Kidney (tissue), 13 donors: ENCODE measurements at regions not wholly inside any gene's neighbourhood (a gene's known extent, or its start where the extent isn't known, plus 50 kb on each side); places are given as distances from the start of the nearest gene placed in this dataset.
"Not testable (repeated sequence)": the region's sequence is repeated elsewhere in the genome, so short reads cannot be mapped to it uniquely, and the experiment has no call there.

Experiments used
- DNase-seq, 5 donors: peaks; one replicate each; pipeline ENCODE4 v3.0.0-alpha.2; 2013 to 2020
- FAIRE-seq: peaks from 2 replicates; lab custom pipeline; 2012; peaks lifted over from hg19 to GRCh38; lab: Jason Lieb, UNC
- H3K27ac ChIP-seq, 2 donors: one replicate each; pipeline ENCODE4 v1.7.0; 2013; ENCODE audit warnings: low read depth in 2 of 2, low read length in 2 of 2, inconsistent platforms in 1 of 2
- H3K27me3 ChIP-seq: one replicate; pipeline ENCODE4 v1.7.1; 2013; ENCODE audit warnings: low read length, inconsistent platforms; ENCODE audit not compliant: control insufficient read depth, insufficient read depth
- H3K36me3 ChIP-seq, 3 donors: one replicate each; pipeline versions ENCODE4 v1.7.0 to v1.7.1; 2013; ENCODE audit warnings: low read length in 3 of 3, control low read depth in 1 of 3, inconsistent platforms in 1 of 3; ENCODE audit not compliant: insufficient read depth in 3 of 3, control insufficient read depth in 2 of 3
- H3K4me1 ChIP-seq, 3 donors: one replicate each; pipeline versions ENCODE4 v1.7.0 to v1.7.1; 2013; ENCODE audit warnings: low read length in 3 of 3, inconsistent platforms in 1 of 3, low read depth in 1 of 3; ENCODE audit not compliant: control insufficient read depth in 2 of 3, insufficient read depth in 2 of 3
- H3K4me3 ChIP-seq, 3 donors: one replicate each; pipeline versions ENCODE4 v1.7.0 to v1.8.1; 2013; ENCODE audit warnings: low read length in 3 of 3, control low read depth in 1 of 3, inconsistent platforms in 1 of 3
- H3K9ac ChIP-seq, 3 donors: one replicate each; pipeline versions ENCODE4 v1.7.0 to v1.7.1; 2013; ENCODE audit warnings: low read length in 3 of 3, control low read depth in 1 of 3, inconsistent platforms in 1 of 3
- H3K9me3 ChIP-seq, 3 donors: one replicate each; pipeline versions ENCODE4 v1.7.0 to v1.7.1; 2013; ENCODE audit warnings: low read length in 3 of 3, control low read depth in 1 of 3, inconsistent platforms in 1 of 3; ENCODE audit not compliant: control insufficient read depth in 2 of 3, insufficient read depth in 1 of 3
- CTCF ChIP-seq: IDR thresholded peaks from 3 replicates; pipeline ENCODE4 v1.5.1; 2012; ENCODE audit warnings: mild to moderate bottlenecking, moderate library complexity, borderline replicate concordance; ENCODE audit not compliant: insufficient read depth; ENCODE audit errors: extremely low read depth
- intact Hi-C: fragments of 100-400 bp; cut with DNase I; formaldehyde crosslinking; loops from one replicate; pipeline ENCODE4 v1.11.1; 2022
- donor health status: control.
- donor health status: control.
- donor health status: control.
- donor health status: control.
- donor health status: control.
- donor health status: DM: yes; HTN: yes; CAD: no.
- donor health status: Normal renal cell carcinoma (clear cell type).

GRCh38 chr3:177889161-177889560, 647.1 kb upstream of the KCNMB2 start:
- Histone ChIP-seq H3K9ac (no peak overlapping the region), H3K27me3 (no peaks in the 10 kb centered on the region), H3K4me3 (no peak overlapping the region), H3K36me3 (no peaks in the 10 kb centered on the region), H3K27ac (no peak overlapping the region), H3K4me1 (no peaks in the 10 kb centered on the region), H3K9me3 (no peaks in the 10 kb centered on the region)
- no peak for FAIRE-seq
- DNase-seq, result no peak
- intact Hi-C loops, result no loop called here
- TF ChIP-seq CTCF, result no peak

GRCh38 chr3:177889652-177890358, 646.4 kb upstream of the KCNMB2 start:
- FAIRE-seq (no peak), DNase-seq (no peak)
- Histone ChIP-seq H3K4me3 (no peak overlapping the region), H3K9ac (no peak overlapping the region), H3K36me3 (no peaks in the 10 kb centered on the region), H3K4me1 (no peaks in the 10 kb centered on the region), H3K9me3 (no peaks in the 10 kb centered on the region), H3K27ac (no peak overlapping the region), H3K27me3 (no peaks in the 10 kb centered on the region)
- intact Hi-C loops, result no loop called here
- TF ChIP-seq CTCF, result no peak

- FAIRE-seq, result no peak
- no peak for TF ChIP-seq CTCF
- no peak overlapping the region for H3K27ac ChIP-seq
- DNase-seq, result no peak
- H3K4me1 ChIP-seq, result no peaks in the 10 kb centered on the region
- no peak overlapping the region for H3K4me3 ChIP-seq
- H3K9me3 ChIP-seq, result no peaks in the 10 kb centered on the region
- no peaks in the 10 kb centered on the region for H3K36me3 ChIP-seq
- H3K27me3 ChIP-seq, result no peaks in the 10 kb centered on the region
- intact Hi-C loops, result no loop called here
- H3K9ac ChIP-seq, result no peak overlapping the region
Measured at GRCh38 chr3:177890359-177890683, 645.9 kb upstream of the KCNMB2 start.

GRCh38 chr3:177891569-177891968, 644.7 kb upstream of the KCNMB2 start:
- H3K4me1 ChIP-seq, DNase-seq, H3K27me3 ChIP-seq, H3K27ac ChIP-seq, H3K36me3 ChIP-seq, FAIRE-seq, H3K9me3 ChIP-seq, intact Hi-C loops, H3K4me3 ChIP-seq, H3K9ac ChIP-seq: not testable (repeated sequence)
